ENCODE measurements at regions not wholly inside any gene's neighbourhood (a gene's known extent, or its start where the extent isn't known, plus 50 kb on each side); places are given as distances from the start of the nearest gene placed in this dataset.

GRCh38 chr18:5031216-5031615, 165.8 kb downstream of the AKAIN1 start:
- ChIA-PET POLR2A (interaction anchor here (0.6 kb wide), 1 partner anchor 42 kb away, joined by 3 read pairs; no protein-coding TSS in a partner anchor), CTCF (ENCODE audit: low intra/inter-chr PET ratio) (no interaction called here)
- H3K27me3 ChIP-seq (ENCODE audit: control insufficient read depth in 2 of 2, insufficient read depth in 2 of 2, low read length in 2 of 2) = no peaks in the 10 kb centered on the region
- no peak for FAIRE-seq
- H3K36me3 ChIP-seq (ENCODE audit: control insufficient read depth, insufficient read depth, low read length) = no peaks in the 10 kb centered on the region
- 0% methylated on average over 2 of the region's 2 CpGs for WGBS (ENCODE audit: insufficient coverage, low coverage, missing lambda C conversion rate)
- H3K9me1 ChIP-seq (ENCODE audit: control insufficient read depth, insufficient read depth, low read length) = no peaks in the 10 kb centered on the region
- in situ Hi-C loops (cut with MboI) (no loop called here), intact Hi-C loops (cut with micrococcal nuclease) (no loop called here)
- no peak overlapping the region for H3K27ac ChIP-seq (ENCODE audit: extremely low read depth, low read depth, low read length)
- H3K4me1 ChIP-seq (replicated peaks in 1 of 2; ENCODE audit: control insufficient read depth in 2 of 2, insufficient read depth in 2 of 2, low read length in 2 of 2) = no peaks in the 10 kb centered on the region
- DNase-seq (ENCODE audit: extremely low read depth in 1 of 4, low spot score in 3 of 4) = no peak
- no peak overlapping the region for H3K4me3 ChIP-seq
- no TSS peak for BruUV-seq (replicated peaks)
- TF ChIP-seq XRCC5 (IDR thresholded peaks at IDR 0.05; ENCODE audit: low read depth, low read length) (no peak), ID3 (CRISPR knock-in tag; IDR thresholded peaks at IDR 0.05) (no peak), ID3 (tag; IDR thresholded peaks at IDR 0.05) (no peak), ETV6 (IDR thresholded peaks at IDR 0.05; ENCODE audit: borderline replicate concordance in 1 of 2, low read depth in 2 of 2, low read length in 1 of 2) (no peak), ETV6 (CRISPR knock-in tag; IDR thresholded peaks at IDR 0.05; ENCODE audit: borderline replicate concordance) (no peak), ETS2 (tag; IDR thresholded peaks at IDR 0.05; ENCODE audit: borderline replicate concordance, poor library complexity, severe bottlenecking) (no peak), BACH1 (tag; IDR thresholded peaks at IDR 0.05) (no peak), ZBTB12 (CRISPR knock-in tag; IDR thresholded peaks at IDR 0.05) (no peak), SMAD2 (IDR thresholded peaks at IDR 0.05; ENCODE audit: low read depth, low read length) (no peak), ZNF274 (IDR thresholded peaks at IDR 0.05; ENCODE audit: borderline replicate concordance, low read depth, low read length) (no peak), SIX5 (IDR thresholded peaks at IDR 0.05; ENCODE audit: borderline replicate concordance in 1 of 2, insufficient read depth in 1 of 2, low read depth in 1 of 2, low read length in 2 of 2) (no peak), YY1 (IDR thresholded peaks at IDR 0.05; ENCODE audit: borderline replicate concordance in 1 of 3, control insufficient read depth in 1 of 3, extremely low read depth in 1 of 3, insufficient read depth in 3 of 3, insufficient read length in 1 of 3, insufficient replicate concordance in 2 of 3, low read depth in 1 of 3, low read length in 2 of 3) (no peak), ZNF282 (CRISPR knock-in tag; IDR thresholded peaks at IDR 0.05) (no peak), EP400 (IDR thresholded peaks at IDR 0.05) (no peak)
- TF ChIP-seq, protein P1, sequence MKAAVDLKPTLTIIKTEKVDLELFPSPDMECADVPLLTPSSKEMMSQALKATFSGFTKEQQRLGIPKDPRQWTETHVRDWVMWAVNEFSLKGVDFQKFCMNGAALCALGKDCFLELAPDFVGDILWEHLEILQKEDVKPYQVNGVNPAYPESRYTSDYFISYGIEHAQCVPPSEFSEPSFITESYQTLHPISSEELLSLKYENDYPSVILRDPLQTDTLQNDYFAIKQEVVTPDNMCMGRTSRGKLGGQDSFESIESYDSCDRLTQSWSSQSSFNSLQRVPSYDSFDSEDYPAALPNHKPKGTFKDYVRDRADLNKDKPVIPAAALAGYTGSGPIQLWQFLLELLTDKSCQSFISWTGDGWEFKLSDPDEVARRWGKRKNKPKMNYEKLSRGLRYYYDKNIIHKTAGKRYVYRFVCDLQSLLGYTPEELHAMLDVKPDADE (conservative IDR thresholded peaks at IDR 0.05; ENCODE audit: control insufficient read depth, low read depth, low read length) = no peak
- TF ChIP-seq, protein P2, sequence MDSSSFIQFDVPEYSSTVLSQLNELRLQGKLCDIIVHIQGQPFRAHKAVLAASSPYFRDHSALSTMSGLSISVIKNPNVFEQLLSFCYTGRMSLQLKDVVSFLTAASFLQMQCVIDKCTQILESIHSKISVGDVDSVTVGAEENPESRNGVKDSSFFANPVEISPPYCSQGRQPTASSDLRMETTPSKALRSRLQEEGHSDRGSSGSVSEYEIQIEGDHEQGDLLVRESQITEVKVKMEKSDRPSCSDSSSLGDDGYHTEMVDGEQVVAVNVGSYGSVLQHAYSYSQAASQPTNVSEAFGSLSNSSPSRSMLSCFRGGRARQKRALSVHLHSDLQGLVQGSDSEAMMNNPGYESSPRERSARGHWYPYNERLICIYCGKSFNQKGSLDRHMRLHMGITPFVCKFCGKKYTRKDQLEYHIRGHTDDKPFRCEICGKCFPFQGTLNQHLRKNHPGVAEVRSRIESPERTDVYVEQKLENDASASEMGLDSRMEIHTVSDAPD (CRISPR knock-in tag; IDR thresholded peaks at IDR 0.05) = no peak
- H2AFZ ChIP-seq (ENCODE audit: low read depth, low read length) = no peak overlapping the region
- no peaks in the 10 kb centered on the region for H3K79me2 ChIP-seq (ENCODE audit: control insufficient read depth, insufficient read depth, low read length)
- no peak overlapping the region for H3K9ac ChIP-seq (ENCODE audit: insufficient read depth in 1 of 2, low read depth in 2 of 2, low read length in 2 of 2)
- H4K20me1 ChIP-seq (replicated peaks; ENCODE audit: control insufficient read depth, insufficient read depth, low read length) = no peaks in the 10 kb centered on the region
- 0 out of 2 replicates have a peak, but pooled peaks cover 1% of the 10 kb centered on the region for H3K9me3 ChIP-seq (replicated peaks; ENCODE audit: control insufficient read depth, insufficient read depth, low read depth, low read length)
- ATAC-seq = no peak
- no peak overlapping the region for H3K4me2 ChIP-seq (ENCODE audit: insufficient read depth, low read length)
